Cardiac muscle cell (in vitro differentiated cells and primary cell): ENCODE measurements at regions not wholly inside any gene's neighbourhood (a gene's known extent, or its start where the extent isn't known, plus 50 kb on each side); places are given as distances from the start of the nearest gene placed in this dataset.

Source experiments
- DNase-seq, 2 donors: peaks; one replicate each; pipeline versions ENCODE4 v3.0.0 to v3.0.0-alpha.2; 2010 to 2017; ENCODE audit warnings: low read depth in 1 of 2, low spot score in 1 of 2
- H3K27ac ChIP-seq: fragments of 200-600 bp; sonication (generic); 2 replicates; pipeline ENCODE4 v1.5.1; 2016
- H3K27me3 ChIP-seq: fragments of 200-600 bp; sonication (generic); 2 replicates; pipeline ENCODE4 v1.6.0; 2016; ENCODE audit warnings: control low read depth
- H3K36me3 ChIP-seq: fragments of 200-600 bp; sonication (generic); 2 replicates; pipeline ENCODE4 v1.5.1; 2016; ENCODE audit warnings: control low read depth
- H3K4me1 ChIP-seq: fragments of 200-600 bp; sonication (generic); 2 replicates; pipeline ENCODE4 v1.8.1; 2017; ENCODE audit warnings: low read depth, mild to moderate bottlenecking, mixed run types
- H3K4me3 ChIP-seq: fragments of 200-600 bp; sonication (generic); 2 replicates; pipeline ENCODE4 v1.5.1; 2016; ENCODE audit warnings: mild to moderate bottlenecking
- H3K9me3 ChIP-seq: fragments of 200-600 bp; sonication (generic); 2 replicates; pipeline ENCODE4 v1.5.1; 2017; ENCODE audit warnings: low read depth, mild to moderate bottlenecking, control low read depth
- CTCF ChIP-seq: IDR thresholded peaks from 2 replicates; pipeline ENCODE4 v1.5.1; 2012; ENCODE audit warnings: low read depth, mild to moderate bottlenecking, low read length

- no peaks in the 10 kb centered on the region for H3K4me1 ChIP-seq
- no peak overlapping the region for H3K4me3 ChIP-seq
- no peak for TF ChIP-seq CTCF
- H3K27ac ChIP-seq, result no peak overlapping the region
- no peaks in the 10 kb centered on the region for H3K9me3 ChIP-seq
- H3K36me3 ChIP-seq, result no peaks in the 10 kb centered on the region
- peak in 1 of 2 donors; percentile 44 for DNase-seq
- H3K27me3 ChIP-seq, result no peaks in the 10 kb centered on the region
These were observed 103.1 kb downstream of the ATP6V1G3 start for GRCh38 chr1:198437332-198437731.

GRCh38 chr1:198436276-198436675 lies 104.2 kb downstream of the ATP6V1G3 start:
- no peak for TF ChIP-seq CTCF
- Histone ChIP-seq H3K27me3 (no peaks in the 10 kb centered on the region), H3K36me3 (no peaks in the 10 kb centered on the region), H3K4me3 (no peak overlapping the region), H3K4me1 (no peaks in the 10 kb centered on the region), H3K9me3 (no peaks in the 10 kb centered on the region), H3K27ac (no peak overlapping the region)
- DNase-seq, result no peak

- H3K27me3 ChIP-seq, result no peaks in the 10 kb centered on the region
- H3K4me3 ChIP-seq, result no peak overlapping the region
- H3K9me3 ChIP-seq, result no peaks in the 10 kb centered on the region
- TF ChIP-seq CTCF, result no peak
- H3K4me1 ChIP-seq, result no peaks in the 10 kb centered on the region
- no peaks in the 10 kb centered on the region for H3K36me3 ChIP-seq
- no peak overlapping the region for H3K27ac ChIP-seq
- DNase-seq, result peak in 1 of 2 donors; percentile 20
These were observed 105.4 kb downstream of the ATP6V1G3 start for GRCh38 chr1:198435056-198435455.

- no peak for TF ChIP-seq CTCF
These were observed 116.0 kb downstream of the ATP6V1G3 start for GRCh38 chr1:198424441-198424840.

GRCh38 chr1:198423673-198424072 lies 116.8 kb downstream of the ATP6V1G3 start:
- Histone ChIP-seq H3K4me3 (no peak overlapping the region), H3K36me3 (no peaks in the 10 kb centered on the region), H3K9me3 (no peaks in the 10 kb centered on the region), H3K27me3 (no peaks in the 10 kb centered on the region), H3K27ac (no peak overlapping the region), H3K4me1 (no peaks in the 10 kb centered on the region)
- no peak for TF ChIP-seq CTCF
- DNase-seq, result no peak

More at GRCh38 chr1:198424441-198424840, 116.0 kb downstream of the ATP6V1G3 start:
- Histone ChIP-seq H3K27ac (no peak overlapping the region), H3K4me3 (no peak overlapping the region), H3K27me3 (no peaks in the 10 kb centered on the region), H3K4me1 (no peaks in the 10 kb centered on the region), H3K36me3 (no peaks in the 10 kb centered on the region), H3K9me3 (no peaks in the 10 kb centered on the region)
- DNase-seq, result no peak

DNA sequence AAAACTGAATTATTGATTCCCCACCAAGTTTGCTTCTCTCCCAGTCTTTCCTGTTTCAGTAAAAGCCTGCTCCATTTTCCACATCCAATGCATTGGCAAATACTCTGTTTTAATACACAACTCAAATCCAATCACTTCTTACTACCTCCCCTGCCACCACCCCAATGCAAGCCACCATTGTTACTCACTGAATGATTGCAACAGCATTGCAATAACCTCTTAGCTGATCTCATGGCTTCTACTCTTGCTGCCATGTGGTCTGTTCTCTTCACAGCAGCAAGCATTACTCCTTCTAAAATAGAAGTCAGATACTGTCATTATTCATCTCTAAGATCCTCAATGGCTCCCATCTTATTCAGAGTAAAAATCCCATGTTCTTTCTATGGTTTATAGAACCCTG lies 123.4 kb downstream of the ATP6V1G3 start:
- TF ChIP-seq CTCF, result no peak
- Histone ChIP-seq H3K27me3 (no peaks in the 10 kb centered on the region), H3K4me3 (no peak overlapping the region), H3K27ac (no peak overlapping the region), H3K9me3 (no peaks in the 10 kb centered on the region), H3K36me3 (no peaks in the 10 kb centered on the region), H3K4me1 (no peaks in the 10 kb centered on the region)
- DNase-seq, result peak in 1 of 2 donors; percentile 11
